Duodenal mucosa (tissue), 2 donors: ENCODE measurements at regions not wholly inside any gene's neighbourhood (a gene's known extent, or its start where the extent isn't known, plus 50 kb on each side); places are given as distances from the start of the nearest gene placed in this dataset.

ENCODE experiments used
- H3K27ac ChIP-seq: one replicate; pipeline ENCODE4 v1.7.0; 2013; ENCODE audit warnings: low read depth, low read length
- H3K27me3 ChIP-seq, 2 donors: one replicate each; pipeline ENCODE4 v1.7.0; 2013; ENCODE audit warnings: low read length in 2 of 2, control low read depth in 1 of 2; ENCODE audit not compliant: insufficient read depth in 2 of 2, control insufficient read depth in 1 of 2
- H3K36me3 ChIP-seq, 2 donors: one replicate each; pipeline ENCODE4 v1.7.0; 2013; ENCODE audit warnings: low read length in 2 of 2, control low read depth in 1 of 2; ENCODE audit not compliant: insufficient read depth in 2 of 2, control insufficient read depth in 1 of 2
- H3K4me1 ChIP-seq, 2 donors: one replicate each; pipeline ENCODE4 v1.7.0; 2013; ENCODE audit warnings: low read length in 2 of 2, control low read depth in 1 of 2; ENCODE audit not compliant: insufficient read depth in 2 of 2, control insufficient read depth in 1 of 2
- H3K4me3 ChIP-seq, 2 donors: one replicate each; pipeline ENCODE4 v1.7.0; 2013; ENCODE audit warnings: low read length in 2 of 2, low read depth in 1 of 2
- H3K9ac ChIP-seq, 2 donors: one replicate each; pipeline ENCODE4 v1.7.0; 2013; ENCODE audit warnings: low read length in 2 of 2, low read depth in 1 of 2
- H3K9me3 ChIP-seq, 2 donors: one replicate each; pipeline ENCODE4 v1.7.0; 2013; ENCODE audit warnings: low read length in 2 of 2, control low read depth in 1 of 2; ENCODE audit not compliant: control insufficient read depth in 1 of 2

GRCh38 chr11:134554106-134554505 lies 142.1 kb upstream of the B3GAT1 start:
- Histone ChIP-seq H3K36me3 (no peaks in the 10 kb centered on the region), H3K4me3 (no peak overlapping the region), H3K9me3 (no peaks in the 10 kb centered on the region), H3K27me3 (peaks cover 0 to 7% of the 10 kb centered on the region in 2 donors), H3K4me1 (no peaks in the 10 kb centered on the region), H3K9ac (no peak overlapping the region), H3K27ac (no peak overlapping the region)

GRCh38 chr11:134552749-134553148 lies 140.7 kb upstream of the B3GAT1 start:
- Histone ChIP-seq H3K9me3 (no peaks in the 10 kb centered on the region), H3K36me3 (no peaks in the 10 kb centered on the region), H3K27ac (no peak overlapping the region), H3K4me3 (no peak overlapping the region), H3K27me3 (peaks cover 0 to under 1% of the 10 kb centered on the region in 2 donors), H3K4me1 (no peaks in the 10 kb centered on the region), H3K9ac (no peak overlapping the region)

DNA sequence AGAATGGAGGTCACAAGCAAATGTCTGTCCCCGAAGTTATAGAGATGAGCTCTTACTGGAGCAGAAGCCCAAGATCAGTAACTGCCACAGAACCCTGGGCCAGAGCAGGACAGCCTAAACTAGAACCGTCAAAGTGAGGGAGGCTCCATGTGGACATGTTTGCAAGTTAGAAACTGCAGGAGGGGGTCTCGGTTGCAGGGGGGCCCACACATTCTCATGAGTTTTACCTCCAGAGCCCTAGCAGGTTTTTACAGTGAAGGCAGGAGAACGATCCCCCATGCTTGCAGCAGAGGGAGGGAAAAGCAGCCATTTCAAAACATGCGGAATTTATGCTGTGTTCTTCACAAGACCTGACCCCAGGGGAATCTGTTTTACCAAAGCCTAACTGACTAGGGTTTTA lies 133.5 kb upstream of the B3GAT1 start:
- no peak overlapping the region for H3K9ac ChIP-seq
- H3K36me3 ChIP-seq: no peaks in the 10 kb centered on the region
- no peaks in the 10 kb centered on the region for H3K4me1 ChIP-seq
- H3K9me3 ChIP-seq: no peaks in the 10 kb centered on the region
- H3K4me3 ChIP-seq: no peak overlapping the region
- H3K27ac ChIP-seq: no peak overlapping the region
- no peaks in the 10 kb centered on the region for H3K27me3 ChIP-seq

DNA sequence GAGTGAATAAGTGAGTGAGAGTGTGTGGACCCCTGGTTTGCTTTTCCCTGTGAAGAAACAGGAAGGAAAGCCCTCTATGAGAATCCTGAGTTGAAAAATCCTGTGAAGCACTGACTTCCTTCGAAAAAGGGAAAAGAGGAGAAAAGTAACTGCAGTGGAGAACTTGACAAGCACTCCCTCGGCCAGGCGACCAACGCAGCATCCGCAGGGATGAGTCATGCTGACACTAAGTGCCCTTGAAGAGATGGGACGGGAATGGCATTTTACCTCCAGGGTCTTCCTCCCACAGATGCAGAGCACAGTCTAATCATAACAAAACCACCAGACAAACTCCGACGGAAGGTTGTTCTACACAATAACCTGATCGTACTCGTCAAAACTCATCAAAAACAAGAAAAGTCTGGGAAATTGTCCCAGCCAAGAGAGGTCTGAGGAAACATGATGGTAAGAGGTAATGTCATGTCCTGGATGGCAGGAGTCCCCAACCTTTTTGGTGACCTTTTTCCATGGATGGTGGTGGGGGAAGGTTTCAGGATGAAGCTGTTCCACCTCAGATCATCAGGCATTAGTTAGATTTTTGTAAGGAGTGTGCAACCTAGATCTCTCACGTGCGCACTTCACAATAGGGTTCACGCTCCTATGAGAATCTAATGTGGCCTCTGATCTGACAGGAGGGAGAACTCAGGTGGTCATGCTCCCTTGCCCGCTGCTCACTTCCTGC lies 132.2 kb upstream of the B3GAT1 start:
- H3K4me1 ChIP-seq: no peaks in the 10 kb centered on the region
- H3K27ac ChIP-seq: no peak overlapping the region
- no peaks in the 10 kb centered on the region for H3K9me3 ChIP-seq
- H3K36me3 ChIP-seq: no peaks in the 10 kb centered on the region
- no peaks in the 10 kb centered on the region for H3K27me3 ChIP-seq
- H3K9ac ChIP-seq: no peak overlapping the region
- no peak overlapping the region for H3K4me3 ChIP-seq

- H3K27me3 ChIP-seq: no peaks in the 10 kb centered on the region
- H3K36me3 ChIP-seq: no peaks in the 10 kb centered on the region
- H3K9ac ChIP-seq: no peak overlapping the region
- H3K4me3 ChIP-seq: no peak overlapping the region
- H3K27ac ChIP-seq: no peak overlapping the region
- no peaks in the 10 kb centered on the region for H3K9me3 ChIP-seq
- H3K4me1 ChIP-seq: no peaks in the 10 kb centered on the region
These were observed 131.6 kb upstream of the B3GAT1 start for GRCh38 chr11:134543645-134544044.

DNA sequence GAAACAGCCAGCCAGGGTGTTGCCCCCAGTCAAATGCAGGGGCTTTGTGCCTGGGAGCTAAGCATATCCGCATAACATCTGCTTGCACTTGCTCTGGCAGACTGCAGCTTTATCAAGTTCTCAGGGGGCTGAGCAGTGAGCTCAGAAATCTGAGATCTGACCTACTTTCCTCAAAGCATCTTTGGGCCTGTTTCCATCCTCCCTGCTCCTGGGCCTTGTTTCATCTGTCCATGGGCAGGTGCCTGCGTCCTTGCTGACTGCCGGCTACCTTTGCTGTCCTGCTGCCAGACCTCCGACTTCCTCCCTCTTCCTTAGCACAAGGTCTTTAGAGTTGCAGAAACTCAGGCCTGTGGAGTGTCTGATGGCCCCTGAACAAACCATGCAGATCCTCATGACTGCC lies 131.2 kb upstream of the B3GAT1 start:
- Histone ChIP-seq H3K27ac (no peak overlapping the region), H3K27me3 (no peaks in the 10 kb centered on the region), H3K36me3 (no peaks in the 10 kb centered on the region), H3K4me1 (no peaks in the 10 kb centered on the region), H3K9me3 (no peaks in the 10 kb centered on the region), H3K9ac (no peak overlapping the region), H3K4me3 (no peak overlapping the region)

GRCh38 chr11:134542401-134543165 lies 130.5 kb upstream of the B3GAT1 start:
- Histone ChIP-seq H3K27me3 (no peaks in the 10 kb centered on the region), H3K27ac (no peak overlapping the region), H3K4me3 (no peak overlapping the region), H3K9ac (no peak overlapping the region), H3K9me3 (no peaks in the 10 kb centered on the region), H3K36me3 (no peaks in the 10 kb centered on the region), H3K4me1 (no peaks in the 10 kb centered on the region)

DNA sequence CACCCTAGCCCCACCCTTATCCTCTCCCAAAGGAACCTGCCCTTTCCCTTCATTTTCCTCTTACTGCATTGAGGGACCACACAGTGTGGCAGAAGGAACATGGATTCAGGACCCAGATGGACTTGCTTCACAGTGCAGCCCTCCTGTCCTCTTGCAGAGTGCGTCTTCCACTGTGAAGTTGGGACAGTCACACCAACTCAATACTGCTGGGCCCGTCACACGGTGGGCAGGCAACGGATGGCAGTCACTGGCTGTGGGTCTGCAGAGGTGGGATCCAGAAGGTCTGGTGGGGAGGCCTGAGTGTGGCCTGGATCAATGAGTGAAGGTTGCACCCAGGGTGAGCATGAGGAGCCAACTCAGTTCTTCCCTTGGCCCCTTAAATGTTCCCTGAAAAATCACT lies 129.9 kb upstream of the B3GAT1 start:
- no peak overlapping the region for H3K27ac ChIP-seq
- no peak overlapping the region for H3K9ac ChIP-seq
- no peaks in the 10 kb centered on the region for H3K27me3 ChIP-seq
- H3K36me3 ChIP-seq: no peaks in the 10 kb centered on the region
- H3K4me3 ChIP-seq: no peak overlapping the region
- no peaks in the 10 kb centered on the region for H3K9me3 ChIP-seq
- H3K4me1 ChIP-seq: no peaks in the 10 kb centered on the region

- no peak overlapping the region for H3K4me3 ChIP-seq
- H3K9ac ChIP-seq: no peak overlapping the region
- peaks cover 0 to 2% of the 10 kb centered on the region in 2 donors for H3K27me3 ChIP-seq
These were observed 129.3 kb upstream of the B3GAT1 start for GRCh38 chr11:134541355-134541754.

GRCh38 chr11:134539285-134539684 lies 127.2 kb upstream of the B3GAT1 start:
- H3K4me3 ChIP-seq: no peak overlapping the region
- peaks cover 0 to 5% of the 10 kb centered on the region in 2 donors for H3K27me3 ChIP-seq
- no peak overlapping the region for H3K9ac ChIP-seq
- no peak overlapping the region for H3K27ac ChIP-seq
- no peaks in the 10 kb centered on the region for H3K9me3 ChIP-seq
- H3K36me3 ChIP-seq: no peaks in the 10 kb centered on the region
- no peaks in the 10 kb centered on the region for H3K4me1 ChIP-seq

More at GRCh38 chr11:134541355-134541754, 129.3 kb upstream of the B3GAT1 start:
- Histone ChIP-seq H3K36me3 (no peaks in the 10 kb centered on the region), H3K9me3 (no peaks in the 10 kb centered on the region), H3K27ac (no peak overlapping the region), H3K4me1 (no peaks in the 10 kb centered on the region)
